OCI-LY1 (cell line): ENCODE measurements at regions not wholly inside any gene's neighbourhood (a gene's known extent, or its start where the extent isn't known, plus 50 kb on each side); places are given as distances from the start of the nearest gene placed in this dataset.

Source experiments
- H2AFZ ChIP-seq: fragments of 200-600 bp; sonication (generic), shearing (Covaris generic); 2 replicates; pipeline ENCODE4 v1.6.0; 2014; ENCODE audit warnings: antibody characterized with exemption, mild to moderate bottlenecking, low read length
- H3F3A ChIP-seq: fragments of 200-600 bp; sonication (generic), shearing (Covaris generic); 2 replicates; pipeline ENCODE4 v1.6.0; 2014; ENCODE audit warnings: mild to moderate bottlenecking, antibody characterized with exemption, low read length, moderate library complexity; ENCODE audit not compliant: insufficient read depth
- H3K27ac ChIP-seq: fragments of 200-600 bp; sonication (generic); 2 replicates; pipeline ENCODE4 v1.5.1; 2014; ENCODE audit warnings: low read length, mixed run types, mild to moderate bottlenecking, low read depth; ENCODE audit not compliant: poor library complexity, severe bottlenecking
- H3K27me3 ChIP-seq: fragments of 200-600 bp; sonication (generic); 2 replicates; pipeline ENCODE4 v1.6.0; 2014; ENCODE audit warnings: antibody characterized with exemption, mild to moderate bottlenecking, low read length, moderate library complexity; ENCODE audit not compliant: insufficient read depth
- H3K36me3 ChIP-seq: fragments of 200-600 bp; sonication (generic); 2 replicates; pipeline ENCODE4 v1.6.1; 2014; ENCODE audit warnings: mild to moderate bottlenecking, antibody characterized with exemption, low read length, moderate library complexity, mixed read lengths; ENCODE audit not compliant: insufficient read depth
- H3K4me1 ChIP-seq: fragments of 200-600 bp; sonication (generic); 2 replicates; pipeline ENCODE4 v1.5.1; 2014; ENCODE audit warnings: mild to moderate bottlenecking, low read length, moderate library complexity; ENCODE audit not compliant: insufficient read depth, severe bottlenecking
- H3K4me2 ChIP-seq: fragments of 200-600 bp; sonication (generic), shearing (Covaris generic); 2 replicates; pipeline ENCODE4 v1.6.1; 2014; ENCODE audit warnings: low read length
- H3K4me3 ChIP-seq: fragments of 200-600 bp; sonication (generic); 2 replicates; pipeline ENCODE4 v1.5.1; 2014; ENCODE audit warnings: low read length, low read depth, mild to moderate bottlenecking, mixed read lengths; ENCODE audit not compliant: poor library complexity, severe bottlenecking
- H3K79me2 ChIP-seq: fragments of 200-600 bp; shearing (Covaris generic); 2 replicates; pipeline ENCODE4 v1.6.1; 2016; ENCODE audit warnings: mixed run types, low read length, mixed read lengths; ENCODE audit not compliant: insufficient read depth
- H3K9ac ChIP-seq: fragments of 200-600 bp; sonication (generic), shearing (Covaris generic); 2 replicates; pipeline ENCODE4 v1.6.1; 2014; ENCODE audit warnings: mild to moderate bottlenecking, low read length, mixed read lengths
- H3K9me2 ChIP-seq: fragments of 200-600 bp; sonication (generic), shearing (Covaris generic); 2 replicates; pipeline ENCODE4 v1.6.1; 2014; ENCODE audit warnings: low read depth, mild to moderate bottlenecking, low read length, mixed read lengths
- H3K9me3 ChIP-seq: fragments of 200-600 bp; shearing (Covaris generic); 2 replicates; pipeline ENCODE4 v1.6.1; 2014; ENCODE audit warnings: low read length, mixed read lengths
- H4K20me1 ChIP-seq: fragments of 200-600 bp; sonication (generic), shearing (Covaris generic); 2 replicates; pipeline ENCODE4 v1.6.0; 2016; ENCODE audit warnings: mild to moderate bottlenecking, low read length; ENCODE audit not compliant: insufficient read depth
- EZH2 ChIP-seq: fragments of 200-600 bp; sonication (generic), shearing (Covaris generic); IDR thresholded peaks from 2 replicates; pipeline ENCODE4 v1.8.0; 2017; ENCODE audit warnings: borderline replicate concordance, mixed run types, mild to moderate bottlenecking, antibody characterized with exemption, low read length, moderate library complexity, mixed read lengths
- TF ChIP-seq, protein P1 (sequence below): fragments of 200-600 bp; sonication (generic), shearing (Covaris generic); IDR thresholded peaks from 2 replicates; pipeline ENCODE4 v1.5.1; 2017; ENCODE audit warnings: mild to moderate bottlenecking, antibody characterized with exemption, low read length, moderate library complexity, mixed read lengths

DNA sequence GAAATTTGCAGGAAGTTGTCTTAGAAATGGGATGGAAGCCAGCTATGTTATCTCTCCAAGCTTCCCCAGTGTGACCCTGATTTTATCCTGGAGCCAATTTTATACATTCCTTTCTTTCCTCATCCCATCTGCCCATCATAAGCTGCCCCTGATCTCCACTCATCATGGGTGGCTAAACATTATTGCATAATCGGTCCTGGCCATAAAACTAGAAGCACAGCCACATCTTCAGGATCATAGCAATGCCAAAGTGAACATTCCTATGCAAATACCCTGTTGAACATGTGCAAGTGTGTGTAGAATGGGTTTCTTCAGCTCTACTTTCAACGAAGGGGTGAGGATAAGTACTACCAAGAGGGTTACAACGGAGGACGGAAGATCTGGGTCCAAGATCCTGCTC is 50.6 kb upstream of the COG2 start:
- TF ChIP-seq, protein P1, sequence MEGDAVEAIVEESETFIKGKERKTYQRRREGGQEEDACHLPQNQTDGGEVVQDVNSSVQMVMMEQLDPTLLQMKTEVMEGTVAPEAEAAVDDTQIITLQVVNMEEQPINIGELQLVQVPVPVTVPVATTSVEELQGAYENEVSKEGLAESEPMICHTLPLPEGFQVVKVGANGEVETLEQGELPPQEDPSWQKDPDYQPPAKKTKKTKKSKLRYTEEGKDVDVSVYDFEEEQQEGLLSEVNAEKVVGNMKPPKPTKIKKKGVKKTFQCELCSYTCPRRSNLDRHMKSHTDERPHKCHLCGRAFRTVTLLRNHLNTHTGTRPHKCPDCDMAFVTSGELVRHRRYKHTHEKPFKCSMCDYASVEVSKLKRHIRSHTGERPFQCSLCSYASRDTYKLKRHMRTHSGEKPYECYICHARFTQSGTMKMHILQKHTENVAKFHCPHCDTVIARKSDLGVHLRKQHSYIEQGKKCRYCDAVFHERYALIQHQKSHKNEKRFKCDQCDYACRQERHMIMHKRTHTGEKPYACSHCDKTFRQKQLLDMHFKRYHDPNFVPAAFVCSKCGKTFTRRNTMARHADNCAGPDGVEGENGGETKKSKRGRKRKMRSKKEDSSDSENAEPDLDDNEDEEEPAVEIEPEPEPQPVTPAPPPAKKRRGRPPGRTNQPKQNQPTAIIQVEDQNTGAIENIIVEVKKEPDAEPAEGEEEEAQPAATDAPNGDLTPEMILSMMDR, result no peak
- no peak for TF ChIP-seq EZH2
- H3F3A ChIP-seq, result no peaks in the 10 kb centered on the region
- no peaks in the 10 kb centered on the region for H3K4me1 ChIP-seq
- H2AFZ ChIP-seq, result no peak overlapping the region
- H3K9me2 ChIP-seq, result no peaks in the 10 kb centered on the region
- H3K9me3 ChIP-seq, result no peaks in the 10 kb centered on the region
- H3K36me3 ChIP-seq, result no peaks in the 10 kb centered on the region
- no peaks in the 10 kb centered on the region for H4K20me1 ChIP-seq
- H3K27me3 ChIP-seq, result no peaks in the 10 kb centered on the region
- no peak overlapping the region for H3K4me3 ChIP-seq
- no peaks in the 10 kb centered on the region for H3K79me2 ChIP-seq
- H3K27ac ChIP-seq, result no peak overlapping the region
- no peak overlapping the region for H3K9ac ChIP-seq
- H3K4me2 ChIP-seq, result no peak overlapping the region

DNA sequence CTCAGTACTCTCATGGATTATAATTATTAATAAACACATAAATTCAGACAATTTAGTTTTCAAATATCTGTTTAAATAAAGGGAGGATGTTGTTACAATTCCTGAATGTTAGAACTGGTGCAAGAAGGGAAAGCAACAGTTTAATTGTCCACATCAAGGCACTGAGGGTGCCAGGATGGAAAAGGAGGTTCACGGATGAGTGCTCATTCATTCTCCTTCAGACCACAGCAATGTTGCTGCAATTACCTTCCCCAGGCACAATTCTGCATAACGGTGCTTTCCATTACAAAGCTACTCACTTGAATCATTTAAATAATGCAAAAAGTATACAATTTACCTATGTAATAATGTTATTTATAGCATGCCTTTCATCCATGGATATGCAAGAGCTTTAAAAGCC is 52.3 kb upstream of the COG2 start:
- no peaks in the 10 kb centered on the region for H3F3A ChIP-seq
- no peaks in the 10 kb centered on the region for H3K79me2 ChIP-seq
- no peaks in the 10 kb centered on the region for H3K27me3 ChIP-seq
- H3K4me3 ChIP-seq, result no peak overlapping the region
- H2AFZ ChIP-seq, result no peak overlapping the region
- no peak overlapping the region for H3K9ac ChIP-seq
- H3K4me2 ChIP-seq, result no peak overlapping the region
- H3K36me3 ChIP-seq, result no peaks in the 10 kb centered on the region
- no peak for TF ChIP-seq EZH2
- TF ChIP-seq, protein P1, result no peak
- no peaks in the 10 kb centered on the region for H4K20me1 ChIP-seq
- H3K4me1 ChIP-seq, result no peaks in the 10 kb centered on the region
- no peaks in the 10 kb centered on the region for H3K9me2 ChIP-seq
- H3K27ac ChIP-seq, result no peak overlapping the region
- no peaks in the 10 kb centered on the region for H3K9me3 ChIP-seq

DNA sequence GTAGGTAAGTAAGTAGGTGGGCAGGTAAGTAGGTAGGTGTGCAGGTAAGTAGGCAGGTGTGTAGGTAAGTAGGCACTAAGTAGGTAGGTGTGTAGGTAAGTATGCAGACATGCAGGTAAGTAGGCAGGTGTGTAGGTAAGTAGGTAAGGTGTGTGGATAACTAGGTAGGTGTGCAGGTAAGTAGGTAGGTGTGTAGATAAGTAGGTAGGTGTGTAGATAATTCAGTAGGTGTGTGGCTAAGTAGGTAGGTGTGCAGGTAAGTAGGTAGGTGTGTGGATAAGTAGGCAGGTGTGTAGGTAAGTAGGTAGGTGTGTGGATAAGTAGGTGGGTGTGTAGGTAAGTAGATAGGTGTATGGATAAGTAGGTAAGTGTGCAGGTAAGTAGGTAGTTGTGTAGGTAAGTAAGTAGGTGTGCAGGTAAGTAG is 53.9 kb upstream of the COG2 start:
- Histone ChIP-seq H3K27me3 (no peaks in the 10 kb centered on the region), H3K9me3 (no peaks in the 10 kb centered on the region), H3K9me2 (no peaks in the 10 kb centered on the region), H3K4me3 (no peak overlapping the region), H3K4me1 (no peaks in the 10 kb centered on the region), H3K79me2 (no peaks in the 10 kb centered on the region), H2AFZ (no peak overlapping the region), H4K20me1 (no peaks in the 10 kb centered on the region), H3K9ac (no peak overlapping the region), H3K36me3 (no peaks in the 10 kb centered on the region), H3K27ac (no peak overlapping the region), H3F3A (no peaks in the 10 kb centered on the region), H3K4me2 (no peak overlapping the region)
- TF ChIP-seq, protein P1, result no peak
- TF ChIP-seq EZH2, result no peak
